Astrocyte of the hippocampus (primary cell): ENCODE measurements at regions not wholly inside any gene's neighbourhood (a gene's known extent, or its start where the extent isn't known, plus 50 kb on each side); places are given as distances from the start of the nearest gene placed in this dataset.

Experiments used
- DNase-seq: peaks from one replicate; pipeline ENCODE4 v3.0.0; 2011; ENCODE audit warnings: low read depth, low spot score

DNA sequence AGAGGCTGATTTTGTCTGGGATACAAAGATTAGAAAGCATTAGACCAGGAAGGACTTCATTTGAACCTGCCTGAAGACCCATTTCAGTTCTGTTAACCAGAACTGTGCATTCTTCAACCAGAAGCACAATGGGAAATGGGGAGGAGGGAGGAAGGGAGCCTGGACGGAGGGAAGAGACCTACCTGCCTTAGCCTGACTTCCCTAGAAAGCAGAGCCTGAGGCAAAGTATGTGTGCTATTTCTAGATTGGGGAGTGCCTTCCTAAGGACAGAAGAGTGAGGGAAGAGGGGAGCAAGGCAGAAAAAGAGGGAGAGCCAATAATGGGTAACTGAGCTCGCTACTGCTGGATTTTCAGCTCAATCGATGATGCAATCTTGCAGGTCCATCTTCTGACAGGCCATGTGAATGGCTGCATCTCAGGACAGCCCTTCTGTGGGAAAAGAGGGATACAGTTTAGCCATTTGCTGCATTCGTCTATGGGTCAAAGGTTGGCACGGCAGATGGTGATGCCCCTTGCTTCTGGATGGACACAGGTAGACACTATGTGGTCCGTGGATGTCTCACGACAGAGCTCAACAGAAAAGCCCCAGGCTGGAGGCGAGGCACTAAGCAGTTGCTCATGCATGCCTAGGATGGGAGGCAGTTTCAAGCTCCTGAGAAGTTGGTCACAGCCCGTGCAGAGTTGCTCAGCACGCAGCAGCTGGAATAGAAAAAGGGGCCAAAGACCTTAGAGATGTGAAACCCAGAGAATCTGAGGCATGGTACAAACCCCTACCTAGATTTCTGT lies 78.8 kb upstream of the UBL3 start:
- no peak for DNase-seq

DNA sequence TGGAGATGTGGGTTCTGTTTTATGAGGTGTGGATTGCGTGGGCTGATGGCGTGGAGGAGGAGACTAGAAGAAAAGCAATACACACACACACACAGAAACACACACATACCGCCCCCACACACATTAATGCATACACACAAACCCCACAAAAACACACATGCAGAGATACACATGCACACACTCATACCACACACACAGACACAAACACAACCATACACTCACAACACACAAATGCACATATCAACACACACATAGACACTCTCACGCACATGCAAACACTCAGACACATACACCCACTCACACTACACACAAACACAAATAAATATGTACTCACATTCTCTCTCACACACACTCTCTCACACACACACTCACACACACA lies 75.7 kb upstream of the UBL3 start:
- DNase-seq = no peak

DNA sequence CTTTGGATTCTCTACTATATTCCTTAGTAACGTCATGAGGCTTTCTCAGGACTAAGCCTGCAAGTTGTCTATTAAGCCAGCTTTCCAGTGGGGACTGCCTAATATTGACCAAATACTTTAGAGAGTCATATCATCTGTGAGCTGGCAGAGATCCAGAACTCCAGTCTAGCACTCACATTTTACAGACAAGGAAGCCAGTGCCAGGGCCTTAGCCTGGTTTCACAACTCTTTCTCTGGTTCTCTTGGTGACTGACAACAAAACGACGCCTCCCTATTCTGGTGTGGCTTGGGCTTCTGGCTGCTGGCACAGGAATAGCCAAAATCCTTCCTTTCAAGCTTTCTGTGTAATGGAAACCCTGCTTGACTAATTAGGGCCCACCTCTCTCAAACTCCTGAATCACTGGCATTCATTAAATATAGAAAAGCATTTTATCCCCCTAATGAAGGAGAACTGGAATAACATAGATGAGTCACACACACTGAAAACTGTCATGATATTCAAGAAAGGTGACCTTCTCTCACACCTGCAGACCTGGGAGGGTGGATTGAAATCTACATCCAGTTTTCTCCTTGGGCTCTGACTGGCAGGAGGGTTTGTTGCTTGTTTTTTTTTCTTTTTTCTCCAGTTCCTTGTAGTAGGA lies 75.2 kb upstream of the UBL3 start:
- peak; percentile 90 for DNase-seq

DNA sequence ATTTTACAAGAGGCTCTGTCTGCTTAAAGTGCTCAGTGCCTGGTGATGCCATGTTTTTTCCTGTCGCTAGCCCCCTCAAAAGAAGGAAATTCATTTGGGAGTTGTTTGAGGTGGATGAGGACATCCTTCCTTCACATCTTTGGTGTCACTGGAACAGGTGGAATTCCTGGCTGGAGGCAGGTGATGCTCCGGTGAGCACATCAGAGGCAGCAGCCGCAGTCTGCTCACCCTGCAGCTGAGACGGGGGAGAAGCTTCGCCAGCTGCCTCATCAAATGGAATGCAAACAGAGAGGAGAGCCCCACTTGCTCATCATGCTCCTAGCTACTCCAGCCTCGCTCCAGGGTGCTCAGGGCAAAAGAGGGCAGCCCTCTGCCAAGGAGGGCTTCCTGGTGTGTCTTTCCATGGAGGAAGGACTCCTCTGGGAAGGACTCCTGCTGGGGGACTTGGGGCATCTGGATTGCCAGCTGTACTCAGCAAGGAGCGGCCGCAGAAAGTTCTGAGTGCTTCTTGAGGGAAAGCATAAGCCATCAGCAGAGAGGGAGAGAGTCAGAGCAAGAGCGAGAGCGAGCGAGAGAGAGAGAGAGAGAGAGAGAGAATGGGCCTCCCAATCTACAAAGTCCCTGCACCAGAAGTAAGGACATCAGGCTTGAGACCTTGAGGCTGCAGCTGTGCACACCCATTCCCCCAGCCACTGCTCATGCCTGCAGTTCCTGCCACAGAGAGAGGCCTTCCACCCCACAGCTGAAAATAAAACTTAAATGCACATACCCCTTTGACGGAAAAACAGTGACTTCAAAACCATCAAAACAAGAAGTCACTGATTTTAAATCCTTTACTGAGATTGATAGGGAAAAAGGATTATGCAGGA lies 74.3 kb upstream of the UBL3 start:
- DNase-seq = peak; percentile 79

DNA sequence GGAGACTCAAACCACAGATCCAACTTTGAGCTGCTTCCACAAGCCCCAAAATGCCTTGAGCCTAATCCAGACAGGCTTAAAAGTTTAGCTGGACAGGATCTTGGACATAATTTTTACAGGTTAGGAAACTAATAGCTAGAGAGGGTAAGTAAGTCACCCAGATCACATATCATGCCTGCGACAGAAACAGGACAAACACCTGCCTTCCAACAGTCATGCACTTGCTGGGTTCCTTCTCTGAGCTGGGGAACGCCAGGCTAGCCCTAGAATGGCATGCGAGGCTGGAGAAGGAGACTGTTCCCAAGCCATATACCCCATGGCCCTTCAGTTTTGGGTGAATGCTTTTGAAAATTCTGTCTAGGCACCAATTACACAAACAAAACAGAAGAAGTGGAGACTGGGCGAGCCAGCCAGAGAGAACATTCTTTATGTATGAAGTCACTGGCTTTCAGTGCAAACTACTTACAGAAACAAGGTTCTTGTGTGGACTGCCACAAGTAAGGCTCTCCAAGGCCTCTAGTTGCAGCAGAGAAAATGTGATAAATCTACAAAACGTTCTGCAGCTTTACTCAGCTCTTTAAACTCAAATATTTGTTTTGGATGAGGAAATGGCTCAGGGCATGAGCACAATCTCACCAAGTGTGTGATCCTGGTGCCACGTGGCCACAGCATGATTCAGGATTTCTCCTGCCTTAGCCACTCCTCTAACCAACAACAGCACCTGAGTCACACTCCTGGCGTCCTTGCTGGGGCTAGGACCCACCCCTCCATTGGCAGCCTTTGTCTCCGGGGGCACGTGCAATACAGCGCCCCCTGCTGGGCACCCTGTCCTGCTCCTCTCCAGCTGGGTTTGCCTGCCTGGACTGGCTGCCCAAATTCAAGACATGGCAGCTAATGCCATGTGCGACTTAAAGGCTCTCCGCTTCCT lies 73.4 kb upstream of the UBL3 start:
- DNase-seq = peak; percentile 98

DNA sequence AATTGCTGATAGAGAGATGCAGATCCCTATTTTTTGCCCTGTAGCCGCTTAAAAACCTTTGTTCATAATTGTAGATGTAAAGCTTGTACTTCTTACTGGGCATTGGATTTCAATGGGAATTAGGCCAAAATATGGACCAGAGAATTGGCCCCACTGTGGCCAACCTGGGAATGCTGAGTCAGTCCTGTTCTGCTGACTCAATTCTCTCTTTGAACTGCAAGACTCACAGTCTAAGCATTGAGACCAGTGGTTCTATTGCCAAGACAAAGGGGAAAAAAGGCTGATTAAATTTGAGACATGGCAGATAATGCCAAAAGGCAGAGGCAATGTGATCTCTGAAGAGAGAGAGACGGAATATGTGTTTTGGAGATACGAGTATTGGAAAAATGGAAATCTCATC lies 72.5 kb upstream of the UBL3 start:
- peak; percentile 80 for DNase-seq

DNA sequence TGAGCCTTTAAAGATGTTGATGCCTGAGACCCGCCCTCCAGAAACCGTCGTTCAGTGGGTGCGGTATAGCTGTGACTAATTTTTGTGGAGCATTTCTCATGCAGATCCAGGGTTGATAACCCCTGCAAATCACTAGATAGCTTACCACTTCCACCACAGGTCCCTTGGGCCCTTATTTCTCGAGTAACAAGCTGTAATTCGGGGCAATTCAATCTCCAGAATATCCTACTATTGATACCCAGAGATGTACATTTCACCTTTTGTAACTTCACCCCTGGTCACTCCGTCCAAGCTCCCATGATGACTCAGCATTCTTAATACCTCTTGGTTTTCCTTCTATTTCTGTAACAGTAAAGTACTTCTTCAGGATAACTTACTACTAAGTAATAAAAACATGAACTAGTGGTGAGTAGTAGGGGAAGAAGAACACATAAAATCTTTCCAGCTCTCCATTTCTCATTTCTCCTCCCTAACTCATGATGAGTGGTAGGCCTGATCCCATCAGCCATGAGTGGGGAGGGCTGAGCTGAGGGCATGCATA lies 71.9 kb upstream of the UBL3 start:
- peak; percentile 35 for DNase-seq

DNA sequence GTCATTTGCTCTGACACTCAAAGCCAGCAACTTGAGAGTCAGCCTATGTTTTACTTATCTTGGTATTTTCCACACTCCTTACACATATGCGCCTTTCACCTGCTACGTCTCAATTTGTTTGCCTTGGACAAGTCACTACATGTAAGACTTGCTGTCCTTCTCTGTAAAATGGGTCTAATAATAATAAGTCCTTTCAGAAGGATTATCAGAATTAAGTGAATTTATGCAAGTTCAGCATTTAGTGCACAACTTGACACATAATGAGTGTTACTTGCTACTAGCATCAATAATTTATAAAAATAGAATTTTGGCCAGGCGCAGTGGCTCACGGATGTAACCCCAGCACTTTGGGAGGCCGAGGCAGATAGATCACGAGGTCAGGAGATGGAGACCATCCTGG lies 71.1 kb upstream of the UBL3 start:
- DNase-seq = no peak

DNA sequence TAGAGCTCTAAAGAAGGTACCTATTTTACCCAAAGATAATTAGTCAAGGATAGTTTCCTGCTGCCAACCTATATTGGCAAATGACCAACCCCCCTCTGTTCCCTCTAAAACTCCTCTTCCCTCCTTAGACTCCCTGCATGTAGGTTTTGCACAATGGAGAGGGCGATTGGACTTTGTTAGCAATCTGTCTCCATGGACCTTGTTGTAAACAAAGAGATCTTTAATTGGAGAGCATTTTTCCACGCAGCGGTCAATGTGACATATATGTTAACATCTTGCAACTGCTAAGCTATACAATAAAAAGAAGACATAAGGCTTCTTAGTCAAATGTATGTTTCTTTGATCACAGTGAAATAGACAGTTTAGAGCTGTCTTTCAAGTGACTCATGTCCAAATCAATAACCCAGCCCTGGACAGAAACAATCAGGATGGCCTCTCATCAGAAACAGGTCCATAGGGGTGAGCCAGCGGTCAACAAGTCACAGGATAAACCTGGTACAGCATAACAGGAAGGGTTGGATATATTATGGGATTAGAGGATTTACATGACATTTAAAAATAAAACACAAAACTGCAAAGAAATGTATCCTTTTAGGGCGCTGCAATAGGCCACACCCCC lies 69.7 kb upstream of the UBL3 start:
- DNase-seq = no peak

DNA sequence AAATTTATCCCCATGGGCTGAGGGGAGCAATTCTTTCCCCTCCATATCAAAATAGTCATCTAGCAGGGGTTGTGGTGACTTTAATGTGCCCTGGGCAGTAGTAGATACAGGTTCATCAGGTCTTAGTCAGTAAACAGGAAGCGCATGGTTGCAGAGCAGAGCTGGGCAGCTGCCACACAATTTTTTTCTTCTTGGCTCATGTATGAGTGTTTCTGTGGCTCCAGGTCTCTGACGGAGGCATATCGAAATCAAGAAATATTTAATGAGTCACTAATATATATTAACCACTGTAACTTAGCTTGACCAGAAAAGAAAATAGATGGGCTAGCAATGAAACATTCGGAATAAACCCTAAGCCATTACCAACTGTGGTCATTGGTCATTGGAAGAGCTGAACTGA lies 68.4 kb upstream of the UBL3 start:
- DNase-seq = peak; percentile 71

DNA sequence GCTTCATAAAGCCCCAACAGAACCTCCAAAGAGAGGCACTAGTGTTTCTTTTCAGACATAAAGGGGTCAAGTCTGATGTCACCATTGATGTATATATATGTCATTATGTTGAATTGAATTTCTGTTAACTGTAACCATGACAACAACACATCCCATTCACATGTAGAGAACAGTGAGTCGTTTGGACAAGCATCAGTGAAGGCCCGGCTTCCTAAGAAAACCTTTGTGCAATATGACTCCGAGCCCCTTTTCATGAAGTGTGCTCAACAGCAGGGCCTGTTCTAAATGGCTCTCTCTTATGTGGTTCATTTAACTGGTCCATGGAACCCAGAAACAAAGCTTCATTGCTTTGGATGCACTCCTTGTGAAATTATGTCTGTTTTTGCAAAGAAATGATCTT lies 67.2 kb upstream of the UBL3 start:
- DNase-seq = no peak

DNA sequence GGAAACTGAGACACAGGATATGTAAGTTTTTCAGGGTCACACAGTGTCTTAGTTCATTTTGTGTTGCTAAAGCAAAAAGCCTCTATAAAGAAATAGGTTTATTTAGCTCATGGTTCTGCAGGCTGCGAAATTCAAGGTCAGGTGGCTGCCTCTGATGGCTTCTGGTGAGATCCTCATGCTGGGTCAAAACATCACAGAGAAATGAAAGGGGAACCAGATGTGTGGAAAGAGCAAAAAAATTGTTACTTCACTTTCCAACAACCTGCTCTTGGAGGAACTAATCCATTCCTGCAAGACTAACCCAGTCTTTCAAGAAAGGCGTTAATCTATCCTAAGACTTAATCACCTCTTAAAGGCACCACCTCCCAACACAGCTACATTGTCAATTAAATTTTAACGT lies 64.2 kb upstream of the UBL3 start:
- no peak for DNase-seq

DNA sequence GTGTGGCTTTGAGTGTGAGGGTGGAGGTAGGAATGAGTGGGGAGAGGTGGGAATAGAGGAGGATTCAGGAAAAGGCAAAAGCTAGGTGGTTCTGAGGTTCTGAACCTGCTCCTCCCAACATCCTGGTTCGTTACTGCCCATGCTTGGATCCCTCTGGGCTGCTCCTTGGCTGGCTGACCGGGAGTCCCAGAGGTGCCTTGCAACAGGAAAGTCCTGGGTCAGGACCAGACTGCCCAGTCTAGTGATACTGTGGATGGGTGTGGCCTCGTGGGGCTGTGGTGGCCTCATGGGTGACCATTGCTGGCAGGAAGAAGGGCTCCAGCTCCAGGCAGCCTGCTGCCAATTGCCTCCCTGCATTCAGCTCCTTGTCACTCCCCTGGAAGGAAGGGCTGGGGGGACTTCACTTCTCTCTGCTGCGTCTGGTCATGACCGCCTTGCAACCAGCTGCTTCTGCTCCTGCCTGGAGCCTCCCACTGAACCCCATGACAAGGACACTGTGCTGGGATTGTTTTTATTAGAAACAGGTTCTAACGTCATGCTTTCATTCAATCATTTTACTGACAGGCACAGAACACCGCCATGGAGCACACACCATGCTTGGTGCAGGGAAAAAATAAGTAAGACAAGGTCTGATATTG lies 61.5 kb upstream of the UBL3 start:
- DNase-seq = no peak

DNA sequence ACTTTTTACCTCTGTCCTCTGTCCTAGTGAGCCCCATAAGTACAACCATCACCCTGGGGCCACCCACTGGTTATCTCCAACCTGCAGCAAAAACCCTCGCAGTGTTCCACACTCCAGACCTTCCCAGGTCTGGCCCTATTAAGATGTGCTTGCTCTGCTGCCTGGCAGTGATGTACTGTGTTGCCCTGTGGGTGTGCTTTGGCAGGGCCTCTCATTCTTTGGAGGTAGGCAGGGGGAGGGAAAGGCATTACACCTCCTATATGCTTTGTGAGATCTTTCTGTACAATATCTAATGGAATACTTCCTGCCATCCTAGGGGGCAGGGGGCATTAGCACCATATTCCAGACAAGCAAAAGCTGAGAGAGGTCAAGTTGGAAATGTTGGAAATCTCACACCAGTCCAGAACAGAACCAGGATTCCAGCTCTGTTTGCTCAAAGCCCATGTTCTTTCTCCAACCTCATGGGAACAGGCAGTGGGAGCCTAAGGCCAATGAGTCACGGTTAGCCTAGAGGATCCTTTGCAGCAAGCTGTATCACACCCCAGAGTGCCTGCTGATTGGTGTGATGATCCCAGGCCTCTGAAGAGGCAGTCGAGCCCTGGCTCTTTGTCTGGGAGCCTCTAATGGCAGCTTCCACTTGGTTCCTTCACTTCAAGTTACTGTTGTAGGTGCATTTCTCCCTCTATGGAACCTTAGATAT lies 59.7 kb upstream of the UBL3 start:
- DNase-seq = no peak

DNA sequence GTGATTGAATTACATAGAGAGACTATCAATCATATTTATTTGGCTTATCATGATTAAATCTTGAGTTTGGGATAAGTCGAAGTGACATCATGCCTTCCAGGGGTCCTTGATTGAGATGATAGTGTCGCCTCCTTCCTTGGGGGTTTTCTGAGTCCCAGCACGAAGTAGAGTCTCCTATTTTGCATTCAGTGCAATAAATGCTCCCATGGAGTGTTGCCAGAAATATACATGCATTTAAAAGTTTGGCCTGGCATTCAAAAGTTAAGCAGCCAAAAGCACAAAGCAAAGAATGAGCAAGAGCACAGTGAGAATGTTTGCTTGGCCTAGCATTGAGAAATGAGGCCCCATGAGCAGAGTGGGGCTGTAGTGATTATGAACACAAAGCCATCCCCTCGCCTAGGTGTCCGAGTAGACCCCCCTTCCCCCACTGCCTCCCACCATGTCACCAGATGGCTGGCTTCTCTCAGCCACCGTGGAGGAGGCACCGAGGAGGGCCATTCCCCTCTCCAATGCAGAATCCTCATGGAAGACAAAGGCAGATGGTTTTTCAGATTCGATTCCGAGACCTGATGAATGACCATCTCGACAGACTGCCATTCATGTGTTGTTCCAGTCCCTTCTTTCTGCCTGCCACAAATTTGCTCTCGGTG lies 58.8 kb upstream of the UBL3 start:
- DNase-seq = no peak

DNA sequence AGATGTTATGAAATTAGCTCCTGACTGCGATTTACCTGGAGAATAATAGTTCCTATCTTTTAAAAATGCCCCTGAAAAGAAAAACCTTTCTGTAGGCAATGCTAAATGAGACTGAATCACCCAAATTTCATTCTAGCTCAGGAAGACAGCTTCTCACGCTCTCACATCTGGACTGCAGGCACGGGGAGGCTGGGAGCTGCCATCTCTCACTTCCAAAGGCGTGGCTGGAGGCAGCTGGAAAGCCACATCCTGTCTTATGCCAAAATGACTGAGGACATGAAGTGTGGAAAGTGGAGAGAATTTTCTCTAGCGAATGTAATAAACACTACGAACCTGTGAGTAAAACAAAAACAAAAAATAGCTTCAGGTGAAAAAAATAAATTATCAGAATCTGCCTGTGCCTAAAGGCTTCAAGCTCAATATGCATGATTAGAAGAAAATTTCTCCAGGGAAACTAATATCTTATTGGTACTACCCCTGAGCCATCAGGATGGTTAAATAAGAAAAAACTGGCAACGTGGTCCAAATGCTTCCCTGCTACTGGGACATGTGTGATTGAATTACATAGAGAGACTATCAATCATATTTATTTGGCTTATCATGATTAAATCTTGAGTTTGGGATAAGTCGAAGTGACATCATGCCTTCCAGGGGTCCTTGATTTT lies 58.1 kb upstream of the UBL3 start:
- no peak for DNase-seq

DNA sequence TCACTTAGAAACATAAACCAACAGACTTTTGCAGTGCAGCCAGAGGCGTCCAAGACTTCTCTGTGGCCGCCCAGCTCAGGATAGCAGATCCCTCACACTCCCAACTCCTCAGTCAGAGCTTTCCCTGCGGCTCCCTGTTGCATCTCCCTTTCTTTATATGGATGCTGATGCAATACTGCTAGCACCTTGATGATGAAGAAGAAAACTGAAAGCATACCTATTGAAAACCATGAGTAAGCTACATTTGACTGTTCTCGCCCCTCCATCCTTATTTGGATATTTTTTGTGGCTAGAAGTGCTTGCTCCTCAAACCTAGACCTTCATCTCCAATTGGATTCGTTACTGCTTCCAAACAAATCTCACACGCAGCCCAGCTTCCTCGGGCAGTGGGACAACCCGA lies 57.3 kb upstream of the UBL3 start:
- DNase-seq = no peak

DNA sequence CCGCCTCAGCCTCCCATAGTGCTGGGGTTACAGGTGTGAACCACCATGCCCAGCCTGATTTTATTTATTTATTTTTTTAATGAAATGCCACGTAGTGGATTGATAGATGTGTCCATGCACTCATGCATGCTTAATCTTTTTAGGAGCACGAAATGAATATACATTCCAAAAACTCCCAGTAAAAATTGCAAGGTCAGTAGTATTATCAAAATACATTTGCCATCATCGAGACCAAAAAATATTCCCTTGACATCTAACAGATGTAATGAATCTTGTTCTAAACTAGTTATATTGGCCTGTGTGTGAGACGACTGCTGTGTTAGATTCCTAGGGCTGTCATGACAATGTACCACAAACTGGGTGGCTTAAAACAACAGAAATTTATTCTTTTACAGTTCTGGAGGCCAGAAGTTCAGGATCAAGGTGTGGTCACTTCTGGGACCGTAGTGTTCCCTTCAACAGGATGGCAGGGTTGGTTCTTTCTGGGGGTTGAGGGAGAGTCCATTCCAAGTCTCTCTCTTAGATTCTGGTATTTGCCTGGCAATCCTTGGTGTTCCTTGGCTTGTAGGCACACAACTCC lies 56.1 kb upstream of the UBL3 start:
- no peak for DNase-seq
